SU-DHL-6 (cell line): ENCODE measurements at regions not wholly inside any gene's neighbourhood (a gene's known extent, or its start where the extent isn't known, plus 50 kb on each side); places are given as distances from the start of the nearest gene placed in this dataset.

ENCODE experiments used
- H2AFZ ChIP-seq: fragments of 200-600 bp; sonication (generic); 2 replicates; pipeline ENCODE4 v1.6.1; 2014; ENCODE audit warnings: low read depth, mild to moderate bottlenecking, moderate library complexity, mixed read lengths, antibody characterized with exemption, low read length; ENCODE audit not compliant: severe bottlenecking
- H3F3A ChIP-seq: fragments of 200-600 bp; shearing (Covaris generic); 2 replicates; pipeline ENCODE4 v1.6.0; 2016; ENCODE audit warnings: antibody characterized with exemption, mild to moderate bottlenecking; ENCODE audit not compliant: insufficient read depth
- H3K27ac ChIP-seq: fragments of 200-600 bp; sonication (generic); 2 replicates; pipeline ENCODE4 v1.5.1; 2016; ENCODE audit warnings: low read depth, mild to moderate bottlenecking, low read length, moderate library complexity, mixed read lengths
- H3K27me3 ChIP-seq: fragments of 200-600 bp; sonication (generic), shearing (Covaris generic); 2 replicates; pipeline ENCODE4 v1.6.0; 2014; ENCODE audit warnings: mild to moderate bottlenecking, low read length
- H3K36me3 ChIP-seq: fragments of 200-600 bp; sonication (generic); 2 replicates; pipeline ENCODE4 v1.6.1; 2014; ENCODE audit warnings: mild to moderate bottlenecking, low read length, mixed read lengths
- H3K4me2 ChIP-seq: fragments of 300-600, 200-600 bp; shearing (Covaris generic), sonication (generic); 2 replicates; pipeline ENCODE4 v1.6.0; 2014; ENCODE audit warnings: low read length, low read depth, mild to moderate bottlenecking; ENCODE audit not compliant: poor library complexity, severe bottlenecking
- H3K4me3 ChIP-seq: fragments of 200-600 bp; sonication (generic); 2 replicates; pipeline ENCODE4 v1.5.1; 2014; ENCODE audit warnings: antibody characterized with exemption, low read length, mild to moderate bottlenecking, mixed read lengths; ENCODE audit not compliant: insufficient read depth, poor library complexity, severe bottlenecking
- H3K79me2 ChIP-seq: fragments of 200-600 bp; sonication (generic); 2 replicates; pipeline ENCODE4 v1.6.1; 2014; ENCODE audit warnings: mild to moderate bottlenecking, low read length, moderate library complexity; ENCODE audit not compliant: insufficient read depth
- H3K9ac ChIP-seq: fragments of 200-600 bp; sonication (generic); 2 replicates; pipeline ENCODE4 v1.7.0; 2014; ENCODE audit warnings: mild to moderate bottlenecking, low read length
- H3K9me2 ChIP-seq: fragments of 200-600 bp; sonication (generic); replicated peaks from 2 replicates; pipeline ENCODE4 v1.6.1; 2014; ENCODE audit warnings: low read length; ENCODE audit not compliant: insufficient read depth
- H3K9me3 ChIP-seq: fragments of 200-600 bp; sonication (generic); 2 replicates; pipeline ENCODE4 v1.6.1; 2014; ENCODE audit warnings: low read length, mixed read lengths; ENCODE audit not compliant: insufficient read depth
- H4K20me1 ChIP-seq: fragments of 200-600 bp; sonication (generic); 2 replicates; pipeline ENCODE4 v1.6.1; 2014; ENCODE audit warnings: low read depth, mild to moderate bottlenecking, antibody characterized with exemption, low read length, moderate library complexity, mixed read lengths
- EZH2phosphoT487 ChIP-seq: fragments of 200-600 bp; sonication (generic), shearing (Covaris generic); conservative IDR thresholded peaks from 2 replicates; pipeline ENCODE4 v1.6.1; 2018; ENCODE audit warnings: mild to moderate bottlenecking, antibody characterized with exemption, low read length, moderate library complexity, mixed read lengths
- TF ChIP-seq, protein P1 (sequence below): fragments of 200-600 bp; sonication (generic); IDR thresholded peaks from one replicate; pipeline ENCODE4 v1.5.1; 2017; ENCODE audit warnings: antibody characterized with exemption, mild to moderate bottlenecking, low read length, moderate library complexity; ENCODE audit not compliant: insufficient read depth, poor library complexity, severe bottlenecking

DNA sequence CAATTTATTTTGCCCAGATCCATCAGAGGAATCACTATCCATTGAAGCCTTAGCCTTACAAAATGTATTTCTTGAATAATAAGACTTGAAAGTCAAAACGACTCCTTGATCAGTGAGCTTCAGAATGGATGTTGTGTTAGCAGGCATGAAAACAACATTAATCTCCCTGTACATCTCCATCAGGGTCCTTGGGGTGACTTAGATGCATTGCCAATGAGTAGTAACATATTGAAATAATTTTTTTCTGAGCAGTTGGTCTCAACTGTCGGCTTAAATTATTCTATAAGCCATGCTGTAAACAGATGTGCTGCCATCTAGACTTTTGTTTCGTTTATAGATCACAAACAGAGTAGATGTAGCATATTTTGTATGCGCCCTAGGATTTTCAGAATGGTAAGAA lies 482.0 kb downstream of the AMY1C start:
- TF ChIP-seq EZH2phosphoT487, result no peak
- TF ChIP-seq, protein P1, sequence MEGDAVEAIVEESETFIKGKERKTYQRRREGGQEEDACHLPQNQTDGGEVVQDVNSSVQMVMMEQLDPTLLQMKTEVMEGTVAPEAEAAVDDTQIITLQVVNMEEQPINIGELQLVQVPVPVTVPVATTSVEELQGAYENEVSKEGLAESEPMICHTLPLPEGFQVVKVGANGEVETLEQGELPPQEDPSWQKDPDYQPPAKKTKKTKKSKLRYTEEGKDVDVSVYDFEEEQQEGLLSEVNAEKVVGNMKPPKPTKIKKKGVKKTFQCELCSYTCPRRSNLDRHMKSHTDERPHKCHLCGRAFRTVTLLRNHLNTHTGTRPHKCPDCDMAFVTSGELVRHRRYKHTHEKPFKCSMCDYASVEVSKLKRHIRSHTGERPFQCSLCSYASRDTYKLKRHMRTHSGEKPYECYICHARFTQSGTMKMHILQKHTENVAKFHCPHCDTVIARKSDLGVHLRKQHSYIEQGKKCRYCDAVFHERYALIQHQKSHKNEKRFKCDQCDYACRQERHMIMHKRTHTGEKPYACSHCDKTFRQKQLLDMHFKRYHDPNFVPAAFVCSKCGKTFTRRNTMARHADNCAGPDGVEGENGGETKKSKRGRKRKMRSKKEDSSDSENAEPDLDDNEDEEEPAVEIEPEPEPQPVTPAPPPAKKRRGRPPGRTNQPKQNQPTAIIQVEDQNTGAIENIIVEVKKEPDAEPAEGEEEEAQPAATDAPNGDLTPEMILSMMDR, result no peak
- Histone ChIP-seq H3K9me3 (no peaks in the 10 kb centered on the region), H3K9ac (no peak overlapping the region), H3K4me2 (no peak overlapping the region), H4K20me1 (no peaks in the 10 kb centered on the region), H3K27me3 (no peaks in the 10 kb centered on the region), H3K79me2 (no peaks in the 10 kb centered on the region), H3K4me3 (no peak overlapping the region), H2AFZ (no peak overlapping the region), H3K36me3 (no peaks in the 10 kb centered on the region), H3K9me2 (no peaks in the 10 kb centered on the region), H3F3A (no peaks in the 10 kb centered on the region), H3K27ac (no peak overlapping the region)

DNA sequence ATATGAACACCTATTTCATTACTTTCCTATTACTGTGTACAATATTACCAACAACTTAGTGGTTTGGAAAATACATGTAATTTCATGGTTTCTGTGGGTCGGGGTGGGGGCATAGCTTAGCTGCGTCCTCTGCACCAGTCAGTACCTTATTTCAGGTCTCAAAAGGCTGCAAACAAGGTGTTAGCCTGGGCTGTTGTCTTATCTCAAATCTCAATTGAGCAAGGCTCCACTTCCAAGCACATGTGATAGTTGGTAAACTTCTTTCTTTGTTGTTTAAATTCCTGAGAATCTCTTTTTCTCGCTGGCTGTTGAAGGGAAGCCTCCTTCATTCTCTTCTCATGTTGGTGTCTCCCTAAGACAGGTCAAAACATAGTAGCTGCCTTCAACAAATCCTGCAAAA lies 485.4 kb downstream of the AMY1C start:
- Histone ChIP-seq H2AFZ (no peak overlapping the region), H3K9ac (no peak overlapping the region), H3K27ac (no peak overlapping the region), H3K4me3 (no peak overlapping the region), H3K9me2 (no peaks in the 10 kb centered on the region), H3K27me3 (no peaks in the 10 kb centered on the region), H3K36me3 (no peaks in the 10 kb centered on the region), H4K20me1 (no peaks in the 10 kb centered on the region), H3K4me2 (no peak overlapping the region), H3K9me3 (no peaks in the 10 kb centered on the region), H3K79me2 (no peaks in the 10 kb centered on the region), H3F3A (no peaks in the 10 kb centered on the region)
- TF ChIP-seq EZH2phosphoT487, result no peak
- TF ChIP-seq, protein P1, result no peak

DNA sequence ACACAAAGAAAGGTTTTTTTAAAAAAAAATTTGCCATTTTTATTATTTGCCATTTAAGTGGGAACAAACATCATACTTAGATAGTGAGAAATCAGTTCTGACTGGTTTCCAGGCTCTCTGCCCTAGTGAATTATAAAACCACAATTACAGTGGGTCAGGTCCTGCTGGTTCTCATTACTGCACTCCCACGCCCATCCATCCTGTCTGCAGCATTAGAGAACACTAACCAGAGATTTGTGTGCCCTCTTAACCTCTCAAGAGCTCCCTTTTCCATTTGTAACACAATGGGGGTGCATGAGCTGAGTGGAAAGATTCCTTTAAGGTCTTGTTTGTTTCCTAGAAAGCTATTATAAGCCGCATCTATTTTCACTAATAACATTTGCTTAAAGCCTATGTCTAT lies 489.3 kb downstream of the AMY1C start:
- H3K9ac ChIP-seq, result no peak overlapping the region
- no peaks in the 10 kb centered on the region for H3K36me3 ChIP-seq
- H3K9me2 ChIP-seq, result no peaks in the 10 kb centered on the region
- no peaks in the 10 kb centered on the region for H3K27me3 ChIP-seq
- H3K4me2 ChIP-seq, result no peak overlapping the region
- H3K79me2 ChIP-seq, result no peaks in the 10 kb centered on the region
- no peaks in the 10 kb centered on the region for H3F3A ChIP-seq
- H3K9me3 ChIP-seq, result no peaks in the 10 kb centered on the region
- H3K27ac ChIP-seq, result no peak overlapping the region
- no peaks in the 10 kb centered on the region for H4K20me1 ChIP-seq
- no peak overlapping the region for H3K4me3 ChIP-seq
- no peak overlapping the region for H2AFZ ChIP-seq
- TF ChIP-seq, protein P1, result no peak
- no peak for TF ChIP-seq EZH2phosphoT487

DNA sequence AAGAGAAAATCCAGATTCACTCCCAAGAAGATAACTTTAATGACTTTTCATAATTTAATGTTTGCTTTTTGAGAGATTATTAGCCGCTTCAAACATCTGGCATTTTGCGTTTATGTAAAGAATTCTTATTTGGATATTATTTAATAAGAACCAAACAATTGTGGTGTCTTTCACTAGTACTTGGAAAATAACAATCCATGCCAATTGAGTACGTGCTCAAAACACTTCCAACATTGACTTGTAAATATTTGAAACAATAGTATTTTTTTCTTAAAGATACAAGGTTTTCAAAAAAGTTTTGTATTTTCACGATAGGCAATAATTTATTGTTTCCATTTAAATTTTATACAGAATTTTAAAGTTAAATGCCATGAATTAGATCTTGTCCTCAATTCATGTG lies 498.7 kb downstream of the AMY1C start:
- H3F3A ChIP-seq, result no peaks in the 10 kb centered on the region
- H3K36me3 ChIP-seq, result no peaks in the 10 kb centered on the region
- H3K4me3 ChIP-seq, result no peak overlapping the region
- no peak overlapping the region for H3K4me2 ChIP-seq
- H3K27me3 ChIP-seq, result no peaks in the 10 kb centered on the region
- H2AFZ ChIP-seq, result no peak overlapping the region
- H3K27ac ChIP-seq, result no peak overlapping the region
- H3K9me2 ChIP-seq, result no peaks in the 10 kb centered on the region
- H4K20me1 ChIP-seq, result no peaks in the 10 kb centered on the region
- no peaks in the 10 kb centered on the region for H3K9me3 ChIP-seq
- no peak for TF ChIP-seq EZH2phosphoT487
- TF ChIP-seq, protein P1, result no peak
- no peak overlapping the region for H3K9ac ChIP-seq
- no peaks in the 10 kb centered on the region for H3K79me2 ChIP-seq
